IMR-90 (cell line): ENCODE measurements at regions not wholly inside any gene's neighbourhood (a gene's known extent, or its start where the extent isn't known, plus 50 kb on each side); places are given as distances from the start of the nearest gene placed in this dataset.

Source experiments
- ATAC-seq: fragments of 200-7000 bp; cut with Tn5 transposase; 2 replicates; pipeline ENCODE4 v1.9.1; 2020; ENCODE audit warnings: low read depth, mild to moderate bottlenecking, moderate library complexity
- BruUV-seq: library from RNA; stranded (reverse); fragments of 400-500 nt; replicated peaks from 2 replicates; lab custom pipeline; 2021; lab: Mats Ljungman, UMichigan
- CTCF ChIA-PET: fragments of 300-600 bp; formaldehyde crosslinking; extraction: SDS; loops from one replicate; lab custom pipeline; 2021; ENCODE audit warnings: antibody characterized with exemption; lab: Yijun Ruan, JAX
- POLR2A ChIA-PET: fragments of 300-600 bp; sonication (Branson Sonifier 250); formaldehyde crosslinking; loops from one replicate; lab custom pipeline; 2022; ENCODE audit warnings: antibody characterized with exemption; ENCODE audit not compliant: unreplicated experiment; lab: Charles Lee
- DNase-seq: peaks from one replicate; pipeline ENCODE4 v3.0.0; 2013
- H2AFZ ChIP-seq: replicated peaks from 2 replicates; pipeline ENCODE3; 2013; ENCODE audit warnings: low read length, mild to moderate bottlenecking; ENCODE audit not compliant: poor library complexity
- H2AK5ac ChIP-seq: 2 replicates; pipeline ENCODE4 v1.6.1; 2013; ENCODE audit warnings: low read depth, low read length, inconsistent platforms
- H2AK9ac ChIP-seq: replicated peaks from 2 replicates; pipeline ENCODE3; 2013; ENCODE audit warnings: mild to moderate bottlenecking, low read depth, low read length, moderate library complexity; ENCODE audit not compliant: poor library complexity
- H2BK120ac ChIP-seq: 2 replicates; pipeline ENCODE4 v1.6.1; 2013; ENCODE audit warnings: low read depth, low read length, inconsistent platforms
- H2BK15ac ChIP-seq: 3 replicates; pipeline ENCODE4 v1.6.1; 2013; ENCODE audit warnings: low read depth, low read length, inconsistent platforms
- H2BK20ac ChIP-seq: 2 replicates; pipeline ENCODE4 v1.6.1; 2013; ENCODE audit warnings: low read depth, mild to moderate bottlenecking, inconsistent platforms, low read length, moderate library complexity
- H2BK5ac ChIP-seq: 2 replicates; pipeline ENCODE4 v1.6.1; 2013; ENCODE audit warnings: mild to moderate bottlenecking, low read depth, low read length, inconsistent platforms; ENCODE audit not compliant: poor library complexity, severe bottlenecking
- H3K14ac ChIP-seq: replicated peaks from 2 replicates; pipeline ENCODE4 v1.6.1; 2013; ENCODE audit warnings: low read depth, low read length, inconsistent platforms
- H3K18ac ChIP-seq: 2 replicates; pipeline ENCODE4 v1.6.1; 2013; ENCODE audit warnings: low read depth, low read length, control low read depth
- H3K23ac ChIP-seq: 2 replicates; pipeline ENCODE4 v1.6.1; 2013; ENCODE audit warnings: low read depth, low read length, inconsistent platforms
- H3K27ac ChIP-seq: 2 replicates; pipeline ENCODE4 v1.5.1; 2013; ENCODE audit warnings: mild to moderate bottlenecking, control low read depth, low read length; ENCODE audit not compliant: insufficient read depth
- H3K27me3 ChIP-seq: 2 replicates; pipeline ENCODE4 v1.6.1; 2013; ENCODE audit warnings: low read length; ENCODE audit not compliant: control insufficient read depth, insufficient read depth
- H3K36me3 ChIP-seq: 2 replicates; pipeline ENCODE4 v1.6.1; 2013; ENCODE audit warnings: low read length, mixed read lengths; ENCODE audit not compliant: control insufficient read depth, insufficient read depth
- H3K4ac ChIP-seq: 2 replicates; pipeline ENCODE4 v1.6.1; 2013; ENCODE audit warnings: low read depth, low read length, inconsistent platforms
- H3K4me1 ChIP-seq: 2 replicates; pipeline ENCODE4 v1.6.1; 2013; ENCODE audit warnings: low read length, mixed read lengths; ENCODE audit not compliant: control insufficient read depth, insufficient read depth
- H3K4me2 ChIP-seq: 2 replicates; pipeline ENCODE4 v1.6.1; 2013; ENCODE audit warnings: low read depth, mild to moderate bottlenecking, control low read depth, low read length, moderate library complexity
- H3K4me3 ChIP-seq: 2 replicates; pipeline ENCODE4 v1.5.1; 2013; ENCODE audit warnings: low read depth, mild to moderate bottlenecking, control low read depth, low read length, moderate library complexity; ENCODE audit not compliant: insufficient read depth
- H3K56ac ChIP-seq: 2 replicates; pipeline ENCODE4 v1.6.1; 2013; ENCODE audit warnings: low read length, inconsistent platforms; ENCODE audit not compliant: insufficient read depth; ENCODE audit errors: extremely low read depth
- H3K79me1 ChIP-seq, 2 experiments: 2 replicates each; pipeline ENCODE4 v1.6.1; 2013; ENCODE audit warnings: low read length in 2 of 2, inconsistent platforms in 1 of 2, low read depth in 1 of 2
- H3K9ac ChIP-seq: 2 replicates; pipeline ENCODE4 v1.6.1; 2013; ENCODE audit warnings: low read depth, low read length, control low read depth
- H3K9me1 ChIP-seq: 2 replicates; pipeline ENCODE4 v1.6.1; 2013; ENCODE audit warnings: low read length, inconsistent platforms; ENCODE audit not compliant: insufficient read depth
- H3K9me3 ChIP-seq: 2 replicates; pipeline ENCODE4 v1.6.1; 2013; ENCODE audit warnings: low read length; ENCODE audit not compliant: control insufficient read depth, insufficient read depth
- H4K20me1 ChIP-seq: 2 replicates; pipeline ENCODE4 v1.6.1; 2013; ENCODE audit warnings: low read length, inconsistent platforms; ENCODE audit not compliant: insufficient read depth
- H4K5ac ChIP-seq: 2 replicates; pipeline ENCODE4 v1.6.1; 2013; ENCODE audit warnings: mild to moderate bottlenecking, low read depth, low read length, control low read depth
- H4K8ac ChIP-seq, 2 experiments: 2 replicates each; pipeline ENCODE4 v1.6.1; 2013; ENCODE audit warnings: low read depth in 2 of 2, low read length in 2 of 2, control low read depth in 1 of 2, inconsistent platforms in 1 of 2
- H4K91ac ChIP-seq: 2 replicates; pipeline ENCODE4 v1.6.1; 2013; ENCODE audit warnings: low read depth, low read length, inconsistent platforms; ENCODE audit not compliant: insufficient read depth
- BHLHE40 ChIP-seq: fragments of 150-350 bp; IDR thresholded peaks from 2 replicates; pipeline ENCODE4 v1.6.1; 2016; ENCODE audit warnings: mild to moderate bottlenecking, low read depth, low read length
- CEBPB ChIP-seq: IDR thresholded peaks from 2 replicates; pipeline ENCODE4 v1.6.1; 2012; ENCODE audit warnings: low read depth, low read length, improper control_type of control experiment
- CTCF ChIP-seq: conservative IDR thresholded peaks from 2 replicates; pipeline ENCODE4 v1.5.1; 2012; ENCODE audit warnings: mild to moderate bottlenecking, low read depth, low read length, improper control_type of control experiment
- MXI1 ChIP-seq: IDR thresholded peaks from 2 replicates; pipeline ENCODE4 v1.6.1; 2012; ENCODE audit warnings: low read depth, mild to moderate bottlenecking, low read length, moderate library complexity, borderline replicate concordance
- POLR2A ChIP-seq: IDR thresholded peaks from 2 replicates; pipeline ENCODE4 v1.6.1; 2012; ENCODE audit warnings: mild to moderate bottlenecking, low read depth, low read length
- RAD21 ChIP-seq: IDR thresholded peaks from 2 replicates; pipeline ENCODE4 v1.6.1; 2012; ENCODE audit warnings: low read length, improper control_type of control experiment
- RCOR1 ChIP-seq: IDR thresholded peaks from 2 replicates; pipeline ENCODE4 v1.6.1; 2012; ENCODE audit warnings: mild to moderate bottlenecking, low read length, improper control_type of control experiment; ENCODE audit not compliant: insufficient replicate concordance
- WGBS, 2 experiments: methylation state at CpG; one replicate each; pipeline versions ENCODE4 v1.1.5 to v1.1.7; 2013; ENCODE audit warnings: missing lambda C conversion rate in 2 of 2; ENCODE audit not compliant: insufficient read length in 1 of 2; ENCODE audit errors: extremely low coverage in 2 of 2; 5-methylcytosine and 5-hydroxymethylcytosine counted together
- dilution Hi-C: fragments of 300-500 bp; cut with HindIII; formaldehyde crosslinking; loops from one replicate; pipeline ENCODE4 v1.14.3; 2018; ENCODE audit warnings: low sequenced_read_pairs; ENCODE audit not compliant: unreplicated experiment
- in situ Hi-C: fragments of 300-500 bp; cut with MboI; formaldehyde crosslinking; loops from 3 replicates; pipeline ENCODE4 v1.14.3; 2019; ENCODE audit warnings: low sequenced_read_pairs, inconsistent platforms, mixed read lengths
- intact Hi-C: fragments of 100-400 bp; cut with micrococcal nuclease; formaldehyde crosslinking; loops from 2 replicates; pipeline ENCODE4 v1.10.0; 2022
- TF ChIP-seq, protein P1 (sequence below): fragments of 150-350 bp; IDR thresholded peaks from 2 replicates; pipeline ENCODE4 v1.6.1; 2016; ENCODE audit warnings: low read depth, mild to moderate bottlenecking, low read length, moderate library complexity, borderline replicate concordance

- no peaks in the 10 kb centered on the region for H3K4me1 ChIP-seq
- dilution Hi-C loops (no loop called here), in situ Hi-C loops (no loop called here), intact Hi-C loops (no loop called here)
- H3K23ac ChIP-seq, result no peak overlapping the region
- no peak overlapping the region for H2BK5ac ChIP-seq
- no peaks in the 10 kb centered on the region for H4K20me1 ChIP-seq
- H3K18ac ChIP-seq, result no peak overlapping the region
- no peak overlapping the region for H3K4ac ChIP-seq
- no peak overlapping the region for H3K27ac ChIP-seq
- H3K79me1 ChIP-seq, result no peaks in the 10 kb centered on the region
- H3K56ac ChIP-seq, result no peak overlapping the region
- no peak overlapping the region for H3K14ac ChIP-seq
- H2AFZ ChIP-seq, result no peak overlapping the region
- no peak overlapping the region for H4K91ac ChIP-seq
- CTCF ChIA-PET, result no interaction called here
- no peak for ATAC-seq
- no peaks in the 10 kb centered on the region for H3K9me1 ChIP-seq
- POLR2A ChIA-PET, result no interaction called here
- TF ChIP-seq, protein P1, sequence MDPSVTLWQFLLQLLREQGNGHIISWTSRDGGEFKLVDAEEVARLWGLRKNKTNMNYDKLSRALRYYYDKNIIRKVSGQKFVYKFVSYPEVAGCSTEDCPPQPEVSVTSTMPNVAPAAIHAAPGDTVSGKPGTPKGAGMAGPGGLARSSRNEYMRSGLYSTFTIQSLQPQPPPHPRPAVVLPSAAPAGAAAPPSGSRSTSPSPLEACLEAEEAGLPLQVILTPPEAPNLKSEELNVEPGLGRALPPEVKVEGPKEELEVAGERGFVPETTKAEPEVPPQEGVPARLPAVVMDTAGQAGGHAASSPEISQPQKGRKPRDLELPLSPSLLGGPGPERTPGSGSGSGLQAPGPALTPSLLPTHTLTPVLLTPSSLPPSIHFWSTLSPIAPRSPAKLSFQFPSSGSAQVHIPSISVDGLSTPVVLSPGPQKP, result no peak
- TF ChIP-seq CEBPB (no peak), BHLHE40 (no peak), RCOR1 (no peak), CTCF (no peak), RAD21 (no peak), POLR2A (no peak), MXI1 (no peak)
- WGBS, 2 experiments, result no CpG with 5 or more reads among the region's 2 CpGs
- DNase-seq, result no peak
- no peak overlapping the region for H4K5ac ChIP-seq
- no peak overlapping the region for H3K9ac ChIP-seq
- H3K36me3 ChIP-seq, result no peaks in the 10 kb centered on the region
- no peak overlapping the region for H2BK15ac ChIP-seq
- H2BK20ac ChIP-seq, result no peak overlapping the region
- H4K8ac ChIP-seq, result no peak overlapping the region
- BruUV-seq, result no TSS peak
- H2AK9ac ChIP-seq, result no peak overlapping the region
- H2BK120ac ChIP-seq, result no peak overlapping the region
- no peak overlapping the region for H3K4me3 ChIP-seq
- peaks cover 2% of the 10 kb centered on the region; the same call in 1 of the 2 replicates for H3K9me3 ChIP-seq
- H3K4me2 ChIP-seq, result no peak overlapping the region
- no peak overlapping the region for H2AK5ac ChIP-seq
- no peaks in the 10 kb centered on the region for H3K27me3 ChIP-seq
These were observed 426.7 kb upstream of the CDH8 start for GRCh38 chr16:62462971-62463370.
